Gastroesophageal sphincter (tissue), 4 donors: ENCODE measurements at regions not wholly inside any gene's neighbourhood (a gene's known extent, or its start where the extent isn't known, plus 50 kb on each side); places are given as distances from the start of the nearest gene placed in this dataset.

Experiments used
- ATAC-seq: fragments of 150-250 bp; one replicate; pipeline ENCODE4 v1.9.1; 2016; ENCODE audit warnings: mild to moderate bottlenecking, moderate library complexity
- H3K27ac ChIP-seq, 4 donors: fragments of 200-600 bp; sonication (generic) in 3 of 4; 1 replicate in 3 of 4; 2 replicates in 1 of 4; pipeline ENCODE4 v1.5.1; 2016 to 2019
- H3K27me3 ChIP-seq: fragments of 200-600 bp; sonication (generic); one replicate; pipeline ENCODE4 v1.5.1; 2019
- H3K36me3 ChIP-seq, 2 donors: fragments of 200-600 bp; sonication (generic); one replicate each; pipeline ENCODE4 v1.5.1; 2019; ENCODE audit warnings: control low read depth in 1 of 2
- H3K4me1 ChIP-seq, 3 donors: fragments of 200-600 bp; sonication (generic); 1 replicate in 2 of 3; 2 replicates in 1 of 3; pipeline ENCODE4 v1.5.1; 2016 to 2019; ENCODE audit warnings: control low read depth in 2 of 3
- H3K4me3 ChIP-seq, 2 donors: fragments of 200-600 bp; sonication (generic); one replicate each; pipeline ENCODE4 v1.5.1; 2019; ENCODE audit warnings: mild to moderate bottlenecking in 1 of 2, moderate library complexity in 1 of 2
- H3K9me3 ChIP-seq, 3 donors: fragments of 200-600 bp; sonication (generic); one replicate each; pipeline ENCODE4 v1.5.1; 2017 to 2019; ENCODE audit warnings: control low read depth in 2 of 3
- CTCF ChIP-seq, 4 experiments: fragments of 200-600 bp in 2 of 4; fragments of 450-650 bp in 2 of 4; sonication (generic) in 1 of 4; IDR thresholded peaks; one replicate each; pipeline ENCODE4 v1.5.1; 2017 to 2019; ENCODE audit warnings: antibody characterized with exemption in 4 of 4, mild to moderate bottlenecking in 2 of 4, moderate library complexity in 2 of 4
- EP300 ChIP-seq: sonication (generic); formaldehyde crosslinking; IDR thresholded peaks from one replicate; pipeline ENCODE4 v1.6.1; 2017; ENCODE audit warnings: antibody characterized with exemption, mild to moderate bottlenecking
- POLR2A ChIP-seq, 2 donors: fragments of 450-650 bp; IDR thresholded peaks; one replicate each; pipeline ENCODE4 v1.6.1; 2017; ENCODE audit warnings: antibody characterized with exemption in 2 of 2, mild to moderate bottlenecking in 2 of 2, moderate library complexity in 1 of 2
- POLR2AphosphoS5 ChIP-seq: sonication (generic); formaldehyde crosslinking; IDR thresholded peaks from one replicate; pipeline ENCODE4 v1.6.1; 2017; ENCODE audit warnings: antibody characterized with exemption
- WGBS, 2 donors: methylation state at CpG; one replicate each; pipeline ENCODE4 v1.1.5; 2018; ENCODE audit warnings: low coverage in 1 of 2; 5-methylcytosine and 5-hydroxymethylcytosine counted together

- ATAC-seq: no peak
- no peak overlapping the region for H3K27ac ChIP-seq
- no peaks in the 10 kb centered on the region for H3K9me3 ChIP-seq
- no peaks in the 10 kb centered on the region for H3K4me1 ChIP-seq
- WGBS, 2 donors: 52 to 65% methylated on average over 3 of the region's 3 CpGs
- no peak for TF ChIP-seq EP300
- no peaks in the 10 kb centered on the region for H3K27me3 ChIP-seq
- H3K4me3 ChIP-seq: no peak overlapping the region
- no peaks in the 10 kb centered on the region for H3K36me3 ChIP-seq
Observed at GRCh38 chr5:17838469-17838868, 204.2 kb downstream of the TAF11L14 start.

GRCh38 chr5:17839848-17840247, 205.6 kb downstream of the TAF11L14 start:
- Histone ChIP-seq H3K27ac (no peak overlapping the region), H3K4me1 (no peaks in the 10 kb centered on the region), H3K9me3 (no peaks in the 10 kb centered on the region), H3K36me3 (no peaks in the 10 kb centered on the region), H3K27me3 (no peaks in the 10 kb centered on the region), H3K4me3 (no peak overlapping the region)
- ATAC-seq: no peak
- TF ChIP-seq POLR2AphosphoS5 (no peak), EP300 (no peak), CTCF (IDR thresholded peaks at IDR 0.05) (no peak), POLR2A (IDR thresholded peaks at IDR 0.05) (no peak)

- Histone ChIP-seq H3K4me3 (no peak overlapping the region), H3K27ac (no peak overlapping the region), H3K4me1 (no peaks in the 10 kb centered on the region), H3K27me3 (no peaks in the 10 kb centered on the region), H3K9me3 (no peaks in the 10 kb centered on the region), H3K36me3 (no peaks in the 10 kb centered on the region)
- TF ChIP-seq POLR2A (IDR thresholded peaks at IDR 0.05) (no peak), EP300 (no peak), POLR2AphosphoS5 (no peak), CTCF (IDR thresholded peaks at IDR 0.05) (no peak)
- ATAC-seq: no peak
- 41 to 53% methylated on average over 2 of the region's 2 CpGs for WGBS, 2 donors
Observed at GRCh38 chr5:17846496-17846895, 212.2 kb downstream of the TAF11L14 start.

- no peak overlapping the region for H3K4me3 ChIP-seq
- no peaks in the 10 kb centered on the region for H3K4me1 ChIP-seq
- ATAC-seq: no peak
- 70% methylated on average over 2 of the region's 2 CpGs; no CpG with 5 or more reads in 1 of the 2 donors for WGBS, 2 donors
- H3K36me3 ChIP-seq: no peaks in the 10 kb centered on the region
- no peaks in the 10 kb centered on the region for H3K9me3 ChIP-seq
- no peak overlapping the region for H3K27ac ChIP-seq
- no peak for TF ChIP-seq CTCF (IDR thresholded peaks at IDR 0.05)
- no peak for TF ChIP-seq EP300
- TF ChIP-seq POLR2A (IDR thresholded peaks at IDR 0.05): no peak
- TF ChIP-seq POLR2AphosphoS5: no peak
- H3K27me3 ChIP-seq: no peaks in the 10 kb centered on the region
Observed at GRCh38 chr5:17847286-17847685, 213.0 kb downstream of the TAF11L14 start.

- no peak for TF ChIP-seq POLR2A (IDR thresholded peaks at IDR 0.05)
- no peak for TF ChIP-seq POLR2AphosphoS5
- no peak for TF ChIP-seq EP300
- no peak for TF ChIP-seq CTCF (IDR thresholded peaks at IDR 0.05)
- no peaks in the 10 kb centered on the region for H3K36me3 ChIP-seq
- no peaks in the 10 kb centered on the region for H3K9me3 ChIP-seq
- H3K4me1 ChIP-seq: no peaks in the 10 kb centered on the region
- no peak for ATAC-seq
- no peak overlapping the region for H3K27ac ChIP-seq
- H3K27me3 ChIP-seq: no peaks in the 10 kb centered on the region
- no peak overlapping the region for H3K4me3 ChIP-seq
Observed at GRCh38 chr5:17852111-17852510, 217.9 kb downstream of the TAF11L14 start.

- Histone ChIP-seq H3K4me1 (no peaks in the 10 kb centered on the region), H3K27ac (no peak overlapping the region), H3K27me3 (no peaks in the 10 kb centered on the region), H3K36me3 (no peaks in the 10 kb centered on the region), H3K9me3 (no peaks in the 10 kb centered on the region), H3K4me3 (no peak overlapping the region)
- TF ChIP-seq CTCF (IDR thresholded peaks at IDR 0.05) (no peak), EP300 (no peak), POLR2A (IDR thresholded peaks at IDR 0.05) (no peak), POLR2AphosphoS5 (no peak)
- WGBS, 2 donors: 66 to 81% methylated on average over 3 of the region's 3 CpGs
- ATAC-seq: no peak
Observed at GRCh38 chr5:17852740-17853139, 218.5 kb downstream of the TAF11L14 start.
